ENCODE measurements at regions not wholly inside any gene's neighbourhood (a gene's known extent, or its start where the extent isn't known, plus 50 kb on each side); places are given as distances from the start of the nearest gene placed in this dataset.

- TF ChIP-seq POLR2A (IDR thresholded peaks at IDR 0.05) = no peak
- no peak for TF ChIP-seq CTCF (IDR thresholded peaks at IDR 0.05)
These were observed 121.2 kb downstream of the LTN1 start for GRCh38 chr21:28871388-28872010.

All from transverse colon (tissue), 3 donors.